AG08395 (cell line): ENCODE measurements at regions not wholly inside any gene's neighbourhood (a gene's known extent, or its start where the extent isn't known, plus 50 kb on each side); places are given as distances from the start of the nearest gene placed in this dataset.
"Not testable (repeated sequence)": the region's sequence is repeated elsewhere in the genome, so short reads cannot be mapped to it uniquely, and the experiment has no call there.

Source experiments
- DNase-seq: peaks from one replicate; pipeline ENCODE4 v3.0.0; 2012; ENCODE audit warnings: mixed read lengths, low spot score

GRCh38 chr10:114732931-114733330 lies 74.9 kb upstream of the ABLIM1 start:
- no peak for DNase-seq

DNA sequence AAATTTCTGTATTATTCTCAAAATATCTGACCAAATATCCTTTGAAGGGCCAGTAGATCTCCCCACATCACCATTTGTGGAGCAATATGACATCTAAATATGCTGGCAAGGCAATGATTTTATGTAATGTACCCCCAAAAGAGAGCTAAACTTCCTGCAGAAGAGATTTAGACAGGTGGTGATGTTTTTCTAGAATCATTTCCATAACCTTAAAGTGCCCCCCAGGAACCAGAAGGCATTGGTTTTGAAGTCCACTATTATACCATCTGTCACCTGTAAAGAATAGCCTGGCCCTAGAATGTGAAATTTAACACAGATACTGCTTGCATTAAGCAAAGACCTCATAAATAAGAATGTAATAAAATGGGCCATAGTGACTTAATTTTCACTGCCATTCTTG lies 77.9 kb upstream of the ABLIM1 start:
- no peak for DNase-seq

DNA sequence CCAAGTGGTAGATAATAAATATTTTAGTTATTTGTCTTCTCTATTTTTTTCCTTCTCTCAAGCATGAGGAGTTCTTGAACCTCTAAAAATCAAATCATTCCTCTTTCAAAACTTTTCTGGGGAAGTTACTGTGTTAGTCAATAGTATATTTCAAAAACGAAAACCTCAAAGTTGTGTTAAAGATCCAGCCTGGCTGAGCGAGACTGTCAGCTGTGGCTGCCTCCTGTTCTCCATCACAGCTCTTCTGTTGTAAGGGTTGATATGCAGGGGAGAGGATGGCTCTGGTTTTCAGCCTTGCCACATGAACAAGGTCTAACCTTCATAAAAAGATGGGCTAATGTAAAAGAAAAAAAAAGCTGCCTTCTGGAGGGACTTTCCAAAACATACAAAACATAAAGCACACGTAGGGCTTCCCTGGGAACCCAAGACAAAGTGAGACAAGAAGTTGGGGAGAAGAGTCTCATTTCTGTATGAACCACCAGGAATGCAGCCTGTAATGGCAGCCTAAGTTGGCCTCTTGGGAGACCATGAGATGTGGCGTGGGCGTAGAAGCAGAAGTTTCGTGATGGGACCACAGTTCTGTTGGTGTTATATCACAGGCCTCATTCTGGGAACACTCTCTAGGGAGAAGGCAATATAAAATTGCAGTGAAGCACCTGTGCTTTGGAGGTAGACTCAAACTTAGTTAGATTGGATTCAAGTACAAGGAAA lies 77.9 kb upstream of the FHIP2A start:
- DNase-seq = no peak

DNA sequence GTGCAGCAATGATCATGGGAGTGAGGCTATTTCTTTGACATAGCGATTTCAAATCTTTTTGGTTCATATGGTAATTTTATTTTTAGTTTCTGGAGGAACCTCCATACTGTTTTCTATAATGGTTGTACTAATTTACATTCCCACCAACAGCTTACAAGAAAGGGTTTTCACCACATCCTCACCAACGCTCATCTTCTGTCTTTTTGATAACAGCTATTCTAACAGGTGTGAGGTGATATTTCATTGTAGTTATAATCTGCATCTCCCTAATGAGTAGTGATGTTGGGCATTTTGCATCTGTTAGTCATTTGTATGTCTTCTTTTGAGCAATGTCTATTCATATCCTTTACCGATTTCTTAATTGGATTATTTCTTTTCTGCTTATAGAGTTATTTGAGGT lies 75.0 kb upstream of the FHIP2A start:
- DNase-seq = no peak

GRCh38 chr10:114748241-114748640 lies 73.3 kb upstream of the FHIP2A start:
- no peak for DNase-seq

DNA sequence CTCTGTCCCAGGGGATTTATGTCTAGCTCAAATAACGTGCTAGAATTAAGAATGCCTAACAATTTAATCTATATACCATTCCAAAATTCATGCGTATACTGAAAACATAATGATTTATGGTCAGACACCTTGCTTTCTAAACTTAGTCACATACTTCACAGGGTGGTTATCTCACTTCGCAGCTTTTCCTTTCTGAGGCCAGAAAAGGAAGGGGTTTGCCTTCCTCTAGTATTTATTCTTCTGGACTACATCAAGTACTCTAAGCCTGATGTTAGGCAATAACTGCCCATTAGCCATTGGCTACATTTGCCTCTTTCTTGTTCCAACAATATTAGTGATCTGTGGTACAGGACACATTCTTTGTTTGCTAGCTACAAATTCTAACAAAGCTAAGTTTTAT lies 72.6 kb upstream of the FHIP2A start:
- DNase-seq = no peak

DNA sequence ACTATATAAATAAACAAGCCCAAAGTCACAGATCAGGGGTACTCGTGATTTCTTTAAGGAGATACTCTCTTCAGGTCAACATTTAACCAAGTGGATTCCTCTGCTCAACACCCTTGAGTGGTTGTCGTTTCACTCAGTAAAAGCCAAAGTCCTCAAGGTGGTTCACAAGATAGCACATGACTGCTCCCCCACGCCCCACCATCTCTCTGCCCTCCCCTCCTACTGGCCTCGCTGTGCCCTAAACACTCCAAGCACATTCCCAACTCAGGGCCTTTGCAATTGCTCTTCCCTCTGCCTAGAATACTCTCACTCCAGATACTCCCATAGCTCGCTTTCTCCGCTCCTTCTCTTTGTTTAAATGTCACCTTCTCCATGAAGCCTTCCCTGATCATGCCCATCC lies 72.1 kb upstream of the FHIP2A start:
- DNase-seq = no peak

- peak; percentile 10 for DNase-seq
Observed at GRCh38 chr10:114751856-114752255, 69.7 kb upstream of the FHIP2A start.

DNA sequence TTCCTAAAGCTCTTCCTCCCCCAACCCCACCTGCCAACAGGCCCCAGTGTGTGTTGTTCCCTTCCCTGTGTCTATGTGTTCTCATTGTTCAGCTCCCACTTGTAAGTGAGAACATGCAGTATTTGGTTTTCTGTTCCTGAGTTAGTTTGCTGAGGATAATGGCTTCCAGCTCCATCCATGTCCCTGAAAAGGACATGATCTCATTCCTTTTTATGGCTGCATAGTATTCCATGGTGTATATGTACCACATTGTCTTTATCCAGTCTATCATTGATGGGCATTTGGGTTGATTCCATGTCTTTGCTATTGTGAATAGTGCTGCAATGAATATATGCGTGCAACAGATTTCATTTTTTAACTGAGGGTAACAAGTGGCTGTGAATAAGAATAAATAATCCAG lies 69.0 kb upstream of the FHIP2A start:
- not testable (repeated sequence) for DNase-seq

DNA sequence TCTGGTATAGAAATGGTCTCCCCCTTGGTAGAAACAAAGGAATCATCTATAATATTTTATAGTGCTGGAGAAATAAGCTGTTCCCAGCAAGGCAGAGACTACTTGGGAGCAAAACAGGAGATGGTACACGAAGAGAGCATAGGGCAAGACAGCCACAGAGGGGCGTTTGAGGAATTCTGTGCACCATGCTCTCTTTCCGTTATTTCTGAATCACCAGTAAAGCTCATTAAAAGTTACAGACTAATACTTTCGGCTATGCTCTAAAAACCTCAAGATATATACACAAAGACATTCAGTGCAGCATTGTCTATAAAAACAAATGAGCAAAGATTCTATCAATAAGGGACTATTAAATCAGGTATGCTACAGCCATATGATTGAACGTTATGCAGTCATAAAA lies 68.5 kb upstream of the FHIP2A start:
- peak; percentile 20 for DNase-seq

DNA sequence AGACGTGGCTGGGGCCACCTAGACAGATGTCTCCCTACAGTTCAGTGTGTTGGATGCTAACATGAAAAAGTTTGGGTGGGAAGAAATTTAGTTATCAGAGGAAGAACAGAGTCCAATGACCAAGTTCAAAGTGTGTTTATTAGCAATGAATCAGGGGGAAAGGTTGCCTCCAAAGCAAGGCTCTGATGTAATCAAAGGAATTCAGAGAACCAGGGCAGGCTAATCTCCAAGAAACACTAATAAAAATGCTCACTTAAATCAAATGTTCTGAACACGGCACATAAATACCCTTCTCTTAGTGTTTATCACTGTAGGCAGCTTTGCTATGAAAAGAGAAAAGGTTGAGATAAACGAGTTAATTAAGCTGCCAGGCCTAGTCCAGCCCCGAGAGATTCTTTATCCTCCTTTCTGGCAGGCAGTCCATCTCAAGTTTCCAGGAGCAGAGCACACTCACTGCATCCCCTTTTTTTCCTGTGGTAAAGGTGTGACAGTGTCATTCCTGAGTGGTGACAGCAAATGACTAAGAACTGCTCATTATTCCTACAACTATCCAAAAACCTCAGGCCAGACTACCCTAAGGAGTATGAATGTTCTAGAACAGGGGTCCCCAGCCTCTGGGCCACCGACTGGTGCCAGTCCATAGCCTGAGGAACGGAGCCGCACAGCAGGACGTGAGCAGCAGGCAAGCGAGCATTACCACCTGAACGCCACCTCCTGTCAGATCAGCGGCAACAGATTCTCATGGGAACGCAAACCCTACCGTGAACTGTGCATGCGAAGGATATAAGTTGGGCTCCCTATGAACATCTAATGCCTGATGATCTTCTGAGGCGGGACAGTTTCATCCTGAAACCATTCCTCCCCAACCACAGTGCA lies 66.9 kb upstream of the FHIP2A start:
- DNase-seq = peak; percentile 34

DNA sequence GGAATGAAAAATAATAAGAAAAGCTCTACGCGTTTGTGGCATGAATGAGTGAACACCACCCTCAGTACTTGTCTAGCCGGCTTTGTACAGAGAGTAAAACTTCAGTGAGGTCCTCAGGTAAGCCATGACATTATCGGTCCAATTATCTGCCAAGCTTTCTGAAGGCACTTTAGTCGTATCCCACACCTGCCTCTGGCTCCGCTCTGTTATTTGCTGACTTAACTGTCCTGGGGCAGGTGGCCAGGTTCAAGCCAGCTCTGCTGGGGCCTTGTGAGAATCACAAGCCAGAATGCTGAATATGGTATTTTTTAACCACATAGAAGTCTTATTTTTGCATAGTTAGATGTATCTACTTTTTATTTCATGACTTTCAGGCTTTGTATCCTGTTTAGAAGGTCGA lies 66.0 kb upstream of the FHIP2A start:
- no peak for DNase-seq

DNA sequence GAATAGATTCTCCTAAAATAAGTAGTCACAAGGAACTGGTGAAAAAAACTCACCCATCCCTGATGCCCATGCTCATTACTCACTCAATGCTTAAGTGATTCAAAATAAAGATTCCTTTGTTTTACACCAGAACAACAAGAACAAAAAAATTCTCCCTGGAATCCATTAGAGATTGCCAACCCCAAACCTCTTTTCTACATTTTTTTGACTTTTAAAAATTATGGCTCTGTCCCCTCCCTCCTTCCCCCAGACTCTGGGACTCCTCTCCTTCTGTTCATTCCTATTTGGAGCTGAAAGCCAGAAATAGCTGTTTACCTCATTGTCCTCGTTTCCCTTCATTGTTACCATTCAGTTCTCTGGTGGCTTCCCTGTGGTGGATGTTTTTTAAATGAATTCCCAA lies 63.2 kb upstream of the FHIP2A start:
- DNase-seq = peak; percentile 25

DNA sequence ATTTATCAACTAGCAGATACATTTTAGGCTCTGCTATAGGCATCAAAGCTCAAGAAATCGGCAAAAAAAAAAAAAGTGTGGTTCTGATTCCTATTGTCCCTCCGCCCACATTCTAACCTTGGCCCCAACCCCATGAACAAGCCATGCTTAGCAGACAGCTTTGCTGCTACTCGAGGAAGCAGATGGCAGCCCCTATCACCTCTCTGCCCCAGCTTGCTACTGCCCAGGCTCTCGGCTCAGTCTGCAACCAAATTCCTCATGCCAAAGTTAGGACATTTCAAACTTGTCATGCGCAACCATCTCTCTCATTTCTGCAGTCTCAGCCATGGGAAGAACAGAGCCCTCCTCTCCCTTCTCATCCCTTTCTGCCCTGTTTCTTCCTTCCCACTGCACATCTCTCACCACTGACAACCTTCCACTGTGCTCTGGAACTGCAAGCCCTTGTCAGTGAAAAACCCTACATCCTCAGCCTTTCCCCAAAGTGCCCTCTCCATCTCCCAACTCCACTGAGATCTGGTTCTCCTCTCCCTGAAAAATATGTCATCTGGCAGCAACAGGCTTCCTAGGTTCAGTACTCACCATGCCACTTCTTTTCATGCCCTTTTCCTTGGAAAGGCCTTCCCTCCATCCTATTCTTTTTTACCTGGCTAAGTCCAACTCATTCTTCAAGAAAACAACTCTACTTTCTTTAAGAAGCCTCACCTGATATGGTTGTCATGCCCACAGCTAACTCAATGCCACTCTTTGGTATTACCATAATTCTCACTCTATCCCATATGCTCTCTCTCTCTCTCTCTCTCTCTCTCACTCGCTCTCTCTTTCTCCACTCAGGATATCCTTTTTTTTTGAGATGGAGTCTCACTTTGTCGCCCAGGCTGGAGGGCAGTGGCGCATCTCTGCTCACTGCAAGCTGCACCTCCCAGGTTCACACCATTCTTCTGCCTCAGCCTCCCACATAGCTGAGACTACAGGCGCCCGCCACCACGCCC lies 60.1 kb upstream of the FHIP2A start:
- no peak for DNase-seq

GRCh38 chr10:114762811-114763210 lies 58.8 kb upstream of the FHIP2A start:
- DNase-seq = no peak

DNA sequence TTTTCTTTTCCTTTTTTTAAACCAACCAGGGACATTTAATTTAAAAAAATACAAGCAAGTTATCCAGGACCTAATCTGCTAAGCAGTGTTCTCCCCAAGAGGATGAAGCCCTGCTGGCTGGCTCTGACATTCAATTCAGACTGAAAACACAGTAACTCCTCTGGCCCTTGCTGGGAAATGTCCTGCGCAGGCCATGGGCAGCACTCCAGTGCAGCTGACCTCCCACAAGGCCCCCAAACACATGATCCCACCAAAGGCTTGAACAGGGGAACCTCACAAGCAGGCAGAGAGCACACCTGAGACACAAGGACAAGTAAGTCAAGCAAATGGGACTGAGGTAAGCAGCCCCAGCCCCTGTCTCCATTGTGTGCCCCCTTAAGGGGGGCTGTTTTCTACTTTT lies 56.9 kb upstream of the FHIP2A start:
- DNase-seq = no peak

GRCh38 chr10:114766470-114766869 lies 55.1 kb upstream of the FHIP2A start:
- DNase-seq = no peak

DNA sequence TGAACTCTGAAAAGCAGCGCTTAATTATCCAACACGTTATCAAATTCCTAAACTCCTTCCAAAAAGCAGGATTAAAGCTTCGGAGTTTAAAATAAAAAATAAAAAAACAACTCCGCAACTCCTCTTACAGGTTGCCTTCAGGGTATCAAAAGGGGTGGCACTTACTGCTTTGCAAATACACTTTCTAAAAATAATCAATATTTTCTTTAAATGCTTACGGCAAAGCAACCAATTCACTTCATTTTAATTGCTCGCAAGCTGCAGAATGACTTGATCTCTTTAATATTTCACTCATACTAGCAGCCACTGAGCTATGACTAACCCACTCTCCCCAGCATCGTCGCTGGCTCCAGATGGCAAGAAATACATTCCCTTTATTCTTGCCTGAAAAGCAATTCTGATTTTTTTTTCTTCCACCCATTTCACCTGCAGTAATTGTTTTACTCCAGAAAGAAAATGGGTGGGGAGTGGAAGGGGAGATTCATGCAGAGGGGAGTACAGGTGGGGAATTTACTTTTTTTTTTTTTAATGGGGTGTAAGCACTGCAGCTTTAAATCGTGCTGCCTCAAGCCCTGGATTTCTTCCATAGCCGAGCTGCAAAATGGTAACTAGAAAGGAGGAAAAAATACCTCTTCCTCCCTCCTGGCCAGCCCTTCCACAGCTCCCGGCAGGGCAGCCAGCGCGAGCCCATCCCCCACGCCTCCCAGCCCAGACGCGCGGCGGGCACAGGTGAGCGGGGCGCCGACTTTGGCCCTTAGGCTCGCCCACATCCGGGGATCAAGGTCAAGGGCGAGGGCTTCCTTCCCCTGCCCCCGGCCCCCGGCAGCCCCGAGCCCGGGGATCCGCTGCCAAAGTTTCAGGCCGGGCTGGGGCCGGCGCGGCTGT lies 54.2 kb upstream of the FHIP2A start:
- peak; percentile 76 for DNase-seq

- peak; percentile 5 for DNase-seq
Observed at GRCh38 chr10:114767986-114768821, 53.4 kb upstream of the FHIP2A start.

DNA sequence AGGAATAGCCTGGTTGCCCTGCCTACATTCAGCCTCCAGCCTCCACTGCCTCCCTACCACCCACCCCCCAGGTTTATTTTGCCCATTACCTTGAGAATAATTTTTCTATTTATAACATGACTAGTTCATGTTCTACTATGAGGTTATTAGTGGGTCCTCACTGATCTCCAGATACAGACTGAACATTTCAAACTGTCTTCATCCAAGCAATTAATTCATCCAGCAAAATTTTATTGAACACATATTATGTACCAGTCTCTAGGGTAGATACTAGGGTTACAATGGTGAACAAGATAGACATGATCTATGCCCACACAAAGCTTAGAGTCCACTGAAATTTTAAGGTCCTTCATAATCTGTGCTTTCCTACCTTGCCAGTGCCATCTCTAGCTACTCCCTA lies 51.6 kb upstream of the FHIP2A start:
- no peak for DNase-seq
